ELR (cell line): ENCODE measurements at regions not wholly inside any gene's neighbourhood (a gene's known extent, or its start where the extent isn't known, plus 50 kb on each side); places are given as distances from the start of the nearest gene placed in this dataset.

Experiments
- DNase-seq: peaks from one replicate; pipeline ENCODE4 v3.0.0-alpha.2; 2015; ENCODE audit warnings: low read depth

DNA sequence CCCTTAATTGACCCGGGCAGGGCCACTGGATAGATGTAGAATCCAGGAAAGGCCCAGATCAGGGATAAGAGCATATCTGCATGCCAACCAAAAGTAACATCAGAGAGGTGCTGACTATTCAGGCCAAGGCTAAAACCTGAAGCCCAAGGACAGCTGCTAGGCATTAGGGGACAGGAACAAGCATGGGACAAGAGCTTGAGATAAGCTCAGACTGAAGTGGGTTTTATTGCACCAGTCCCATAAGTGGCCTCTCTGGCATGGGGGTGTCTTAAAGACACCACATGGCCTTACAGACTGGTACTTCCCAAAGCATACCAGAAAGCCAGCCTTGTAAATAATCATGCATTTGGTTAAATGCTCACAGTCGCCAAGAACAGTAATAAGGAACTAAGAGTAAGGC, 376.1 kb downstream of the FBXW7 start:
- no peak for DNase-seq

DNA sequence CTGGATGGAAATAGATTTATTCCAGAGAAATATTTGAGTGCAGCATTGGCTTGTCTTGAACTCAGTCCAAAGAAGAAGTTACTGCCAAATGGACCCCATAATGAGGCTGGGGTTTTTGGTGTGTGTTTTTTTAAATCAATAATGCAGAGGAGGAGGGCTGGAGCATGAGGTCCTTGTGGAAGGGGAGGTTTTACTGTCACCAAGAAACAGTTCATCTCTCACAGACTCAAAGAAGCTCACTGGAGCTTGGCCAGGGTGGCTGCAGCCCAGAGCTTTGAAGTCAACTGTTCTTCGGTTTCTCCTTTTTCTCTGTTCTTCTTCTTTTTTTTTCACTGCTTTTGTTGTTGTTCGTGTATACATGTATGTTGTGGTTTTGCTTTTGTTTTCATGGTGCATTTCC, 377.7 kb downstream of the FBXW7 start:
- no peak for DNase-seq

DNA sequence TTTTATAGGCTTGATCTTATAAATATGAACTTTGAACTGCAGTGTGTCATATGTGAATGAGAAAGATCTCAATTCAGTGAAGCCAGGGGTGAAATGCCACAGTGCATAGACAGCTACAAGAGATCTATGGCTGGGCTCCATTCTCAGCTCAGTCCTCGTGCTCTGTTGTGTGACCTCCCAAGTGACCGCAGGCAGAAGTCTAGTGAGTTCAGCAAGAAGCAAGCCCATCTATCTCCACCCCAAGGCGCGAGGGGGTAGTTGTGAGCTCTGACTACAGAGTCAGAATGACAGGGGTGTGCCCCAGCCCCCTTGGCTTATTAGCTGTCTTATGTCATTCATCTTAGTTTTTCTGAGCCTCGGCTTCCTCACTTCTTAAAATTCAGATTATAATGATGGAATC, 378.3 kb downstream of the FBXW7 start:
- no peak for DNase-seq

DNA sequence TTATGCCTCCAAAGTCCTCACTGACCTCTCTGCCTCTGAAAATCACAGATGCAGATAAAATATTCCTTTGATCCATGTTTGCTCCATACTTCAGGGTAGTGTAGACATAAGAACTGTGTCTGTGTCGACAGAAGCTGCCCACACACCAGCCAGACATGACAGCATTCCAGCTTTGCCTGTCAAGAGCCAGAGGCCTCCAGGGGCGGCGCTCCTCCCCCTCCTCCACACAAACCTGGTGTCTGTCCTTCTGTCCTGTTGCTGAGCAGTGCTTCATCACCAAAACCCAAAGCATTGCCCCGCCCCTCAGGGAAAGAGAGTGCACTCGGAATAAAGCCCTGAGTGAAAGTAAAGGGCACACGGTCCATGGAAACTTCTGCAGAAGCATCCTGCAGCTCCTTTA, 379.4 kb downstream of the FBXW7 start:
- DNase-seq = no peak

DNA sequence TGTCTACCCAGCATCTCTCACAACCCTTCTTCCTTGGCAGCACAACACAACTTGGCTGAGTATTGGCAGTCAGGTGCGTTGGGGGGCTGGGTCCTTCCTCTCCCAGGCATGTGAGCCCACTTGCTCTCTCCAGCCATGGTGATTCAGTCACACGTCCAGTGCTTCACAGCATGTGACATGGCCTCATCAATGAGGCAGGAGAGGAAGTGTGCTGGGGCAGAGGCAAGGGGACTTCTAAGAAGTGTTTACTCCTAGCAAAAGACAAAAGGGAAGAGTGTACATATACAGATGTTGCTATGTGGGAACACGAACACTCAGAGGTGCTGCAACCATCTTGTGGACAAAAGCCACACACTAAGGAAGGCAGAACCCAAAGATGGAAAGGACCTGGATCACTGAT, 380.8 kb downstream of the FBXW7 start:
- DNase-seq = no peak

DNA sequence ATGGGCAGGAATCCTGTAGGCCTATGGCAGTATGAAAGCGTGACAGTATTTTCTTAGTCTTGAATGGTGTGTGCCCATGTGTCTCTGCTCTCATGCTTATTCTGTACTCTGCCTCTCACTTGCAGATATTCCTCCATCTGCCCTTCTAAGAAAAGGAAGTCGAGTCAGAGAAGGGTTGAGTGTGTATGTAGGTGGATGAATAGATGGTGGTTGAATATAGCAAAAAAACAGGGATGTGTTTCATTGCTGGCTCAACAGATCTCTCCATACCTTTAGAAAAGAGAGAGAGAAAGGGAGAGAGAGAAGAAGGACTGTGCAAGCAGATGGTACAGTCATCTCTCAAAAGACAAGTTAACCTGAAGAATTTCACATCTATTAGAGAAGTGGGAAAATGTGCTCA, 381.5 kb downstream of the FBXW7 start:
- DNase-seq = no peak

DNA sequence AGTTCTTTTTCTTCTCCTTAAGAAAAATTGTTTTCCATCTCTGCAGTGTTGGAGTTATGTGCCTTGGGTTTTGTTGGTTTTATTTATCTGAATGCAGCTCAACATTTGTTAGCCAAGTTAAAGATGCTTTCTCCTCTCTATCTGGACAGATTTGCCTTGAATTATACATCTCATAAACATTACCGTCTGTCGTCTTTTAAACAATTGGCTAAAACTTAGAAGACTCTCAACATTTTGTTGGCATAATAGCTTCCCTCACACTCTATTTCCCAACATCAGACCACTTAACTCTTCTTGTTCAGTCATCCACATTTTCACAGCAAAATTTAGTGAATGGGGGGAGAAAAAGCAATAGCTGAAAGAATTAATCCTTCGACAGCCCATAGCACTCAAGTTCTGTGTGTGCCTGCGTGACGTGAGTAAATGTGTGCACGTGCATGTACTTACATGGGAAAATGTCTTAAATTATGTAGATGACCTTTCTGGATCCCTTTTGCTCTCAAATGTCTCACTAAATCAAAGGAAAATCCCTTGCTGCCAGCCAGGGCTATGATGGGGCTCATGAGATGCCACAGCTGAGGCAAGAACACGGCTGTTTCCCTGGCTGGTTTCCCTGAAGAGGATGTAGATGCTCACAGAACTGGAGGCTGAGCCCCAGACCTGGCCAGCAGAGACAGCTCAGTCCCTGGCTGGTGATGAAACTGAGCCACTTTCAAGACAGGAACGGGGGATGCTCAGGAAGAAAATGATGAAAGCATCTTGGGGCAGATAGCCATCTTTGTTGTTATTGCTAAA, 382.2 kb downstream of the FBXW7 start:
- DNase-seq = no peak

DNA sequence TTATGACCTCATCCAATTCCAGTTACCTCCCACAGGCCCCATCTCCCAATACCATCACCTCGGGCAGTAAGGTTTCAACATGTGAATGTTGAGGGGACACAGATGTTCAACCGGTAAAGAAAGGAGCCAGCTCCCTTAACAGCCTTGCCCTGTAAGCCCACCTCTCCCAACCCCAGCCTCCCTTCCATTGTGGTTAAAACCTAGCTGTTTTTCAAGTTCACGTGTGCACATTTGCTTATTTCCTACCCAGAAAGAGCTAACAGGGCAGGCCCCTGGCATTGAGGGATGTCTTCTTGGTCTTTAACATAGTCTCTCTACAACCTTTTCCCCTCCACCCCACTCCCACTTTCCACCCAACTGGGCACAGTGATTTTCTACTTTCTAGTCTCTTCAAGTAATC, 385.7 kb downstream of the FBXW7 start:
- no peak for DNase-seq

DNA sequence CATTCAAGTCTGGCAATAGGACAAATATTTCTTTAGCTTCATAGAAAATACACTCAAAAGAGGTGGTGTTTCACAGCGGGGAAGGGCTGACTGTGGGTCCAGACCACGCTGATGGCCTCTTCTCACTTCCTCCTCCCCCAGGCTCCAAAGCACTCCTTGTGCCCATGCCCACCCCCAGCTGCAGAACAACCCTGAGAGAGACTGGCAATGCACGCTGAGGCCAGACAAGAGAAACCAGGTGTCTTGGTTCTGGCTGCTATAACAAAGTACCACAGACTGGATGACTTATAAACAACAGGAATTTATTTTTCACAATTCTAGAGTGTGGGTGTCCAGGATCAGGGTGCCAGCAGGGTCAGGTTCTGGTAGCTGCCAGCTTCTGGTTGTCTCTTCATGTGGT, 386.1 kb downstream of the FBXW7 start:
- DNase-seq = no peak

DNA sequence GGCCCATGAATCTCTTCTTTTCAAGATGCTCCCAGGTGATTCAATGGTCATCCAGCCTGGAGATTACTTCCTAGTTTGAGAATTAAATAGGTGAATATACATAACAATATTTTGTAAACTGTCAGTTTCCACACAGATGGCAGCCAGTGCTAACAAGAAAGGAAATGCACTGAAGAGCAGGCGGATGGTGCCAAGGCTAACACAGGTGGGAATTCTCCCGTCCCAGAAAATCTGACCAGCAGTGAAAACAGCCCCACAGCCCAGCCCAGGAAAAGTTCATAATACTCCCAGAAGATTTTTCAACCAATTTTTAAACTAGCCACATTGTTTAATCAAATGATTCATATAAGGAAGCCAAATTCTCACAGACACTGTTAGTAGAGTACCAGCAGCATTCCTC, 387.2 kb upstream of the GATB start:
- DNase-seq = no peak

DNA sequence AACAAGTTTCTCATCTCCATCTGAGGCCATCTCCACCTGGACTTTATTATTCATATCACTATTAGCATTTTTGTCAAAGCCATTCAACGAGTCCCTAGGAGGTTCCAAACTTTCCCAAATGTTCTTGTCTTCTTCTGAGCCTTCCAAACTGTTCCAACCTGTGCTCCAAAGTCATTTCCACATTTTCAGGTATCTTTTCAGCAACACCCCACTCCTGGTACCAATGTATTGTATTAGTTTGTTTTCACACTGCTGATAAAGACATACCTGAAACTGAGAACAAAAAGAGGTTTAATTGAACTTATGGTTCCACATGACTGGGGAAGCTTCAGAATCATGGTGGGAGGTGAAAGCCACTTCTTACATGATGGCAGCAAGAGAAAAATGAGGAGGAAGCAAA, 385.4 kb upstream of the GATB start:
- DNase-seq = no peak

DNA sequence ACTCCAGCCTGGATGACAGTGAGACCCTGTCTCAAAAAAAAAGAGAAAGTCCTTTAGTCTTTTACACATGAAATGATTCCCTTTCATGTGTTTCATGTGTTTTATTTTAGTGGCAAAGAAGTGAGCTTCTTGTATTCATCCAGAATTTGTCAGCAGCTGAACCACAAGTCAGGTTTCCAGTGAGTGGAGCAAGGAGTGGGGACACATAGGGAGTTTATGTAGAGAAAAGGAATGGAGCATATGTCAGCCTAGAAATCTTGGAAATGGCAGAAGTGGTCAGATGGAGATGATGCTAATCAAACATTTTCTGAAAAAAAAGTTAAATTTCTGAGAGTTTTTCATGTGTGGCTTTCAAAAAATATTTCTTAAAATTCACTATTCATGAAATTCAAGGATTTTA, 383.0 kb upstream of the GATB start:
- no peak for DNase-seq

DNA sequence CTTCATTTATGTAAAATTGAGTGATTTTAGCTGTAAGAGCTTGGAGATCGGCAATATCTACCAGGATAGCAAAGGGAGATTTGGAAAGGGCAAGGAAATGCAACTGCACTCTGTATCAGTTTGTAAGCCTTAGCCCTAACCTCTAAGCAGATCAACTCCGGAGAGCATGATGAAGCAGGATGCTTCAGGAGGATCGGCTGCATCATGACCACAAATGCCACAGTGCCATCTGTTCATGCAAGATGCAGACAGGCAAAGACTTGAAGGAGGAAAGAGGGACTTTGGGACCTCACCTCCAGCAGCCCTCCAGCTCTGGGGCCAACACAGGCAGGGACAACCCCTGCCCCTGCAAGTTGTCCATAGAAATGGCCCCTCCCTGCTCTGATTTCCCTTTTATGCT, 377.6 kb upstream of the GATB start:
- DNase-seq = no peak

DNA sequence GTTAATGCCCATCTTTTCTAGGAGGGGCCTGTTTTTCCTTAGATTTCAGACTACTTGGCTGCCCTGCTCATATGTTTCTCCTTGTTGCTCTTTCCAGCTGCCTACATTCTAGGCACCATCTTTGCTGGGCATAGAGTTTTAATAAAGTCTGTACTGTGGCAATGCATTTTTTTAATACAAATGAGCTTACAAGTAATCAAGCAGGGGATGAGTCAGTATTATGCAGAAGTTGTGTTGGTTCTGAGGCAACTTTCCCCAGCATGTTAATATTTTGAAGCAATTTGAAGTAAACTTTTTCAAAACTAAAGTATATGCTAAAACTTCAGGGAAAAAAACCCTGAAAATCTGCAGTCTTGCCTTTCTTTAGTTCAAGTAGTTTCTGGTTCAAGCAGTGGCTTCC, 372.0 kb upstream of the GATB start:
- DNase-seq = no peak

DNA sequence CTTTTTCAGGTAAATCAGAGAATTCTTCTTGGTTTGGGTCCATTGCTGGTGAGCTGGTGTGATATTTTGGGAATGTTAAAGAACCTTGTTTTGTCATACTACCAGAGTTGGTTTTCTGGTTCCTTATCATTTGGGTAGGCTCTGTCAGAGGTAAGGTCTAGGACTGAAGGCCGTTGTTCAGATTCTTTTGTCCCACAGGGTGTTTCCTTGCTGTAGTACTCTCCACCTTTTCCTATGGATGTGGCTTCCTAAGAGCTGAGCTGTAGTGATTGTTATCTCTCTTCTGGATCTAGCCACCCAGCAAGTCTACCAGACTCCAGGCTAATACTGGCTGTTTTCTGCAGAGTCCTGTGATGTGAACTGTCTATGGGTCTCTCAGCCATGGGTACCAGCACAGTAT, 367.5 kb upstream of the GATB start:
- DNase-seq = no peak

DNA sequence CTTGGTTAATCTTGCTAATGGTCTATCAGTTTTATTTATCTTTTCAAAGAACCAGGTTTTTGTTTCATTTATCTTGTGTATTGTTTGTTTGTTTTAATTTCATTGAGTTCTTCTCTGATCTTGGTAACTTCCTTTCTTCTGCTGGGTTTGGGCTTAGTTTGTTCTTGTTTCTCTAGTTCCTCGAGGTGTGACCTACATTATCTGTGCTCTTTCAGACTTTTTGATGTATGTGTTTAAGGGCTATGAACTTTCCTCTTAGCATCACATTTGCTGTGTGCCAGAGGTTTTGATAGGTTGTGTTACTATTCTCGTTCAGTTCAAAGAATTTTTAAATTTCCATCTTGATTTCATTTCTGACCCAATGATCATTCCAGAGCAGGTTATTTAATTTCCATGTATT, 365.4 kb upstream of the GATB start:
- no peak for DNase-seq

DNA sequence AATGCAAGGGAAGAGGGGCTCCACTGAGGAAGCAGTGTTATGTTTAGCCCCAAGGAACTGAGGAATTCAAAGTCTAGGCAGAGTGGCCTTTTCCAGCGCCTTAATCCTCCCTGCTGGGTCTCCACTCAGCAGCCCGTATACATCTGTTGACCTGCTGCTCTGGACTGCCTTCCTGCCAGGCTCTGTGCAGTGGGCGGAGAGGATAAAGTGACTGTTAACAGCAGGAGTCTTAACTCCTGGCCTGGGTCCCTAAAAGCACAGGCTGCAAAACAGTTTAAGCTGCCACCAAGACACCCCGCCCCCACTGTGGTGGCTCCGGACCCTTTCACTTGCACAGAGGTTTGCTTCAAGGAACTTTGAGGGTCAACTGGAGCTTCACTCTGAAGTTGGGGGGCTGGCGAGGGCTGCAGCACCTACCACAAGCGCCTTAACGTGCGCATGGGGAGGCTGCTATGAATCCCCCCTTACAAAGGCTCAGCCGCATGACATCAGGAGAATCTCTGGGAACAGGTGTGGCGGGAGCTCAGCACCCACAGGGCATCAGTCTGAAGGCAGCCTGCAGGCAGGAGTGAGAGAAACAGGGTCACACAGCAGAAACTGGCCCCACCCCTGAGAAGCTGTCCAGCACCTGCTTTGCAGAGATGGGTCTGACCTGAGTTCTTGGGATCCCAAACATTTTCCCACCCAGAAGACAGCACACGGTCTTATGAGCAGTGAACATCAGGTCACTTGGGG, 358.2 kb upstream of the GATB start:
- no peak for DNase-seq

DNA sequence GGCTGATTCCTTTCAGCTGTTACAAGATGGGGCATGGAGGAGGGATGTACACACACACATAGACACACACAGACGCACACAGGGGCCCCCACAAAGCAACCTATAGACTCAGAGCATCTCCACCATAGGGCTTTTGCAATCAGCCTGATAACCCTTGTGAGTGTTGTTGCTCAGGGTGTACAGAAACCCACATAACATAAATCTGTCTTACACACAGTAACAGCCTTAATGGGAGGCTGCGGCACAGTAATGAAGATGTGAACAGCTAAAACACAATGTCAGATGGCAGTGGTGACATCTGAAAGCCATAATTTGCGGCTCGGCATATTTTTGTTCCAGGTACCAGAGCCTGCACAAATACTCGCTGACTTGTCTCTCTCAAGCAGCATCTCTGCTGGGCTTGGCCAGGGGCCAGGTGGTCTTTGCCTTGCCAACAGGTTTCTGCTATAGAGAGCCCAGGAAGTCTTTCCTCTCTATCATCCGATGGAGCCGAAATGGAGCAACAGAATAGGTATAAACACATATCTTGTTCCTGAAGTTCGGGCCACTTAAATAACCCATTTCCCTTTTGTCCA, 357.2 kb upstream of the GATB start:
- no peak for DNase-seq

DNA sequence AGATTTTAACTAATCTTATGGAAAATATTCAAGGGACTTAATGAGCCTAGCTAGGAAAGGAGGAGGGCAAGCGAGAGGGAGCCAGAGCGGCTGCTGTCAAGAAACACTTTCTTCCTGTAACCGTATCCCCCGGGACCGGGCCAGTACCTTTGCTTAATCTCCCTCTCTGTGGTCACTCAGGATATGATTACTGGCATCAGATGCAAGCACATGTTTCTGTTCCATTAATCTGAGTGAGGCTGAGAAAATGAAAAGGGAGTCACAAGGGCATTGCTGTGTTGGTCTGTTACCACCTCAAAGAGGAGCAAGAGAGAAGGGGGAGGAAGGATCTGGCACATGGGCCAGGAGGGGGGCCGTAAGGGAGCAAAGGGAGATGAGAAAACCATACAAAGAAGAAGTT, 356.7 kb upstream of the GATB start:
- no peak for DNase-seq

DNA sequence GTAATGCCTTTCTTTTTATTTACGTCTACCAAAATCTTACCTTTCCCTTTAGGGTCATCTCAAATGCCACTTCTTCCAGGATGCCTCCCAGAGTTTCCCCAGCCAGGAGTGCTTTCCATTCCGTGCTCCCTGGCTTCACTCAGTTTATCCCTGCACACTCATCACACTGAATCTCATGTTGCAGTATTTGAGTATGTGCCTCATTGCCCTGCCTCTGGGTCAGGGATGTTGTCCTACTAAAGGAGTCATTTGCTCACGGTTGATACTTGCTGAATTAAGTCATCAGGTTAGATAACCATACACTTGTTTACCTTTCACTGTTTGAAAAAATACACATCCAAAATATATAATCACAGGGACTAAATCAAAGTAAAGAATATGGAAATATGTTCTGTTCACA, 356.2 kb upstream of the GATB start:
- no peak for DNase-seq

DNA sequence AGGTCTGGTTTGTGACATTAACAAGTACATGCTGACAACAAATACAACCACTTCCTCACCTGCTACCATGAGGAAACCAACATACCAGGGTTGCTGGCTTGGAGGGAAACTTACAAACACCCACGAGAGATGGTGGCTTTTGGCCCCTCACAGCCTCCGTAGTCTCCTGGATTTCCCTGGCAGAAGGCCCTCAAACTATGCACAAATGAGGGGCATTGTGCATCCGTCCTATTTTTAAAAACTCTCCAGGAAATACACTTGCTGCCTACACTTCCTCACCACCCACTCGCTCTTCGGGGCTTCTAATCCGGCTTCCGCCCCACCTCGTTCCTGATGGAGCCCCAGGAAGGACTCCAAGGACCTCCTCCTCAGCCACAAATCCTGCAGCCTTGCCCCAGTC, 355.0 kb upstream of the GATB start:
- no peak for DNase-seq

DNA sequence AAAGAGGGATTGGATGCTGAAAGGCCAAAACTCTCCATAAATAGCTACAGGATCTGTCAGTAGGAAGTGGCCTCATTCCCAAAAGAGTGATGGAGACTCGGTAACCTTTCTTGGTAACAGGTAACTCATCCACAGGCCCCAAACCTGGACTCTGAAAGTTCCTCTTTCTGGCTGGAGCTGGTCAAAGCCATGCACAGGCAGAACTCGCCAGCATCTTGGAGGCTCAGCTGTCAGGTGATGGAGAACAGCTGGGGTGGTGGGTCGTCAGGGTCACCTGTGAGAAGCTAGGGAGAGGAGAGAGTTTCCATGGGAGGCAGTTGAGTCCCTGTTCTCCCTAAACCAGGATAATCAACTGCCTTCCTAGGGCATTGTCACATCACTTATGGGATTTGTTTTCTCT, 354.3 kb upstream of the GATB start:
- no peak for DNase-seq

DNA sequence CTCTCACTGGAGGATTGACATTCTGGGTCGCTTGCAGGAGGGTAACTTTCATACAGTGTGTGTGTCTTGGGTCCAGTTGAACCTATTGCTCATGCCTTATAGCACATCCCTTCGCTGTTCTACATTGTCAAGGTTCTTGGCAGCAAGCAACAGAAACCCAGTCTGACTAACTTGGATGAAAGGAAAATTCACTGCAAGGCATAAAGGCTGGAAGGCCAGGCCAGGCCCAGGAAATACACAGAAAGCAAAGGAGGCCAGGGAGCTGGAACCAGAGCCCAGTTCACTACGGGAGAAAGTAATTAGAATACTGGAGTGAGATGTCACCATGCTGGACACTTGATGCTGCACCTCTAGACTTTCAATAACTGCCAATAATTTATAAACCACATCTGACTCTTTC, 353.8 kb upstream of the GATB start:
- no peak for DNase-seq

DNA sequence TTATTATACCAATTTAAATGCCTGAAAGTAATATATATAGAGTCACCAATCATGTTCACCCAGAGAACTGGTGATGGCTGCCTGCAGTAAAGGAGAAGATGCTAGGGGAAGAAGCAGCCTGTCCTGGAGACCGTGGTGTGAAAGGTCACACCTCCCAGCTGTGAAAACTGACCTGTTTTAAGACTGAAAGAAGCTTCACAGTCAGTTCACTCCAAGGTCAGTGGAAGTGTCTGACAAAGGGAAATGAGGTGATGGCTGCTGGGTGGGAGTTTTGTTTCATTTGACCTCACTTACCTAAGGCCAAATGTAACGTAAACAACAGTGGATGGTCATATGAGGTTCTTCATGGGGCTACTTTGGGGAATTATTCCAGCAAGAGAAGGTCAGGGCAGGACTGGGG, 352.1 kb upstream of the GATB start:
- no peak for DNase-seq
